Astrocyte (in vitro differentiated cells and primary cell): ENCODE measurements at regions not wholly inside any gene's neighbourhood (a gene's known extent, or its start where the extent isn't known, plus 50 kb on each side); places are given as distances from the start of the nearest gene placed in this dataset.

ENCODE experiments used
- DNase-seq: peaks from one replicate; pipeline ENCODE4 v3.0.0-alpha.2; 2010; ENCODE audit warnings: low read depth
- FAIRE-seq: peaks from 2 replicates; lab custom pipeline; 2011; peaks lifted over from hg19 to GRCh38; lab: Jason Lieb, UNC
- H2AFZ ChIP-seq: 2 replicates; pipeline ENCODE4 v1.6.0; 2012; ENCODE audit warnings: low read depth, low read length, inconsistent platforms
- H3K27ac ChIP-seq: 2 replicates; pipeline ENCODE4 v1.5.1; 2011; ENCODE audit warnings: low read depth, low read length, inconsistent platforms
- H3K27me3 ChIP-seq: 2 replicates; pipeline ENCODE4 v1.6.0; 2011; ENCODE audit warnings: low read length, inconsistent platforms; ENCODE audit not compliant: insufficient read depth
- H3K36me3 ChIP-seq: 2 replicates; pipeline ENCODE4 v1.5.1; 2011; ENCODE audit warnings: low read length, inconsistent platforms; ENCODE audit not compliant: insufficient read depth
- H3K4me1 ChIP-seq: 2 replicates; pipeline ENCODE4 v1.5.1; 2011; ENCODE audit warnings: low read length, inconsistent platforms; ENCODE audit not compliant: insufficient read depth
- H3K4me2 ChIP-seq: 2 replicates; pipeline ENCODE4 v1.6.0; 2012; ENCODE audit warnings: low read length, inconsistent platforms
- H3K4me3 ChIP-seq: 2 replicates; pipeline ENCODE4 v1.5.1; 2011; ENCODE audit warnings: low read depth, mild to moderate bottlenecking, low read length, inconsistent platforms; ENCODE audit not compliant: insufficient read depth
- H3K79me2 ChIP-seq: 2 replicates; pipeline ENCODE4 v1.6.0; 2012; ENCODE audit warnings: mild to moderate bottlenecking, low read length, inconsistent platforms; ENCODE audit not compliant: insufficient read depth
- H3K9ac ChIP-seq: 2 replicates; pipeline ENCODE4 v1.6.0; 2012; ENCODE audit warnings: mild to moderate bottlenecking, low read length, inconsistent platforms
- H3K9me3 ChIP-seq: 2 replicates; pipeline ENCODE4 v1.5.1; 2012; ENCODE audit warnings: low read depth, mild to moderate bottlenecking, low read length, inconsistent platforms; ENCODE audit not compliant: insufficient read depth
- H4K20me1 ChIP-seq: 2 replicates; pipeline ENCODE4 v1.6.0; 2012; ENCODE audit warnings: low read length, inconsistent platforms; ENCODE audit not compliant: insufficient read depth
- H3K27ac Mint-ChIP-seq: one replicate; pipeline ENCODE4 v1.8.0; 2021; ENCODE audit warnings: mild to moderate bottlenecking, mixed read lengths; ENCODE audit not compliant: unreplicated experiment
- H3K27me3 Mint-ChIP-seq: one replicate; pipeline ENCODE4 v1.8.0; 2021; ENCODE audit warnings: low read depth, mixed read lengths; ENCODE audit not compliant: unreplicated experiment
- H3K36me3 Mint-ChIP-seq: one replicate; pipeline ENCODE4 v1.8.0; 2021; ENCODE audit warnings: low read depth, mixed read lengths; ENCODE audit not compliant: unreplicated experiment
- H3K4me1 Mint-ChIP-seq: one replicate; pipeline ENCODE4 v1.8.0; 2021; ENCODE audit warnings: low read depth, mixed read lengths; ENCODE audit not compliant: unreplicated experiment
- H3K4me3 Mint-ChIP-seq: one replicate; pipeline ENCODE4 v1.8.0; 2021; ENCODE audit warnings: mild to moderate bottlenecking, moderate library complexity, mixed read lengths; ENCODE audit not compliant: unreplicated experiment
- H3K9me3 Mint-ChIP-seq: one replicate; pipeline ENCODE4 v1.8.0; 2021; ENCODE audit warnings: mild to moderate bottlenecking, mixed read lengths; ENCODE audit not compliant: unreplicated experiment
- EZH2 ChIP-seq: IDR thresholded peaks from 2 replicates; pipeline ENCODE4 v1.6.1; 2012; ENCODE audit warnings: mild to moderate bottlenecking, low read length, inconsistent platforms; ENCODE audit not compliant: insufficient read depth
- TF ChIP-seq, protein P1 (sequence below): IDR thresholded peaks from 2 replicates; pipeline ENCODE4 v1.5.1; 2011; ENCODE audit warnings: low read depth, mild to moderate bottlenecking, inconsistent platforms, low read length, moderate library complexity; ENCODE audit not compliant: insufficient read depth

DNA sequence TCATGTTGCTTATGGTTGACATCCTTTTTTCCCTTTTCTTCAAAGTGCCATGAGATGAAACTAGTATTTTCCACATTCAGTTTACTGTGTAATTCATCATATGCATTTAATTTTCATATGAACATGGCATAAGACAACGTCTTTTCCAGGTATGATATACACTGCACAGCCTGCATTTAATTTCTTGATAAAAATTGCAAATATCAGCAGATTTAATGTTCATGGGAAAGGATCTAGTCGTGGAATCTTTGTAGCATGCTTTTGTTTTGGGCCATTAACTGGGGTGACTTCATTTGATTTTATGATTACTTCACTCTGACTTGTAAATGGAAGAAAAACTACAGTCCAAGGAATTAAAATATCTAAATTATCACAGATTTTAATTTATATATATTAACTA, 837.3 kb downstream of the IPMK start:
- H2AFZ ChIP-seq, result no peak overlapping the region
- DNase-seq (no peak), FAIRE-seq (no peak)
- H3K4me1 ChIP-seq, result no peaks in the 10 kb centered on the region
- H3K4me2 ChIP-seq, result no peak overlapping the region
- no peaks in the 10 kb centered on the region for H3K36me3 Mint-ChIP-seq
- H3K9me3 ChIP-seq, result no peaks in the 10 kb centered on the region
- no peaks in the 10 kb centered on the region for H3K27me3 ChIP-seq
- H3K4me3 Mint-ChIP-seq, result no peak overlapping the region
- H3K4me1 Mint-ChIP-seq, result no peaks in the 10 kb centered on the region
- no peak overlapping the region for H3K27ac Mint-ChIP-seq
- H3K27ac ChIP-seq, result no peak overlapping the region
- no peak overlapping the region for H3K9ac ChIP-seq
- no peaks in the 10 kb centered on the region for H3K27me3 Mint-ChIP-seq
- no peak overlapping the region for H3K4me3 ChIP-seq
- TF ChIP-seq, protein P1, sequence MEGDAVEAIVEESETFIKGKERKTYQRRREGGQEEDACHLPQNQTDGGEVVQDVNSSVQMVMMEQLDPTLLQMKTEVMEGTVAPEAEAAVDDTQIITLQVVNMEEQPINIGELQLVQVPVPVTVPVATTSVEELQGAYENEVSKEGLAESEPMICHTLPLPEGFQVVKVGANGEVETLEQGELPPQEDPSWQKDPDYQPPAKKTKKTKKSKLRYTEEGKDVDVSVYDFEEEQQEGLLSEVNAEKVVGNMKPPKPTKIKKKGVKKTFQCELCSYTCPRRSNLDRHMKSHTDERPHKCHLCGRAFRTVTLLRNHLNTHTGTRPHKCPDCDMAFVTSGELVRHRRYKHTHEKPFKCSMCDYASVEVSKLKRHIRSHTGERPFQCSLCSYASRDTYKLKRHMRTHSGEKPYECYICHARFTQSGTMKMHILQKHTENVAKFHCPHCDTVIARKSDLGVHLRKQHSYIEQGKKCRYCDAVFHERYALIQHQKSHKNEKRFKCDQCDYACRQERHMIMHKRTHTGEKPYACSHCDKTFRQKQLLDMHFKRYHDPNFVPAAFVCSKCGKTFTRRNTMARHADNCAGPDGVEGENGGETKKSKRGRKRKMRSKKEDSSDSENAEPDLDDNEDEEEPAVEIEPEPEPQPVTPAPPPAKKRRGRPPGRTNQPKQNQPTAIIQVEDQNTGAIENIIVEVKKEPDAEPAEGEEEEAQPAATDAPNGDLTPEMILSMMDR, result no peak
- no peaks in the 10 kb centered on the region for H3K36me3 ChIP-seq
- H3K9me3 Mint-ChIP-seq, result no peaks in the 10 kb centered on the region
- H3K79me2 ChIP-seq, result no peaks in the 10 kb centered on the region
- no peaks in the 10 kb centered on the region for H4K20me1 ChIP-seq

- H3K27me3 Mint-ChIP-seq, result no peaks in the 10 kb centered on the region
- DNase-seq, result no peak
- H3K36me3 Mint-ChIP-seq, result no peaks in the 10 kb centered on the region
Observed at GRCh38 chr10:57420881-57421280, 846.8 kb downstream of the IPMK start.

DNA sequence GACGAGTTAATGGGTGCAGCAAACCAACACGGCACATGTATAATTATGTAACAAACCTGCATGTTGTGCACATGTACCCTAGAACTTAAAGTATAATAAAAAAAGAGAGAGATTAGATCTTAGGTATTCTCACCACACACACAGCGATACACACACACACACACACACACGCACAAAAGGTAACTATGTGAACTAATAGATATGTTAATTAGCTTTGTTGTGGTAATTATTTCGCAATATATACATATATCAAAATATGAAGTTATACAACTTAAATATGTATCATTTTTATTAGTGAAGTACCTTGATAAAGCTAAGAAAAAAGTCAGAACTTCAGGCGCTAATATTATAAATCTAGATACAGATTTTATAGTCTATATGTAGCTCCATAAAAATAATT, 849.2 kb downstream of the IPMK start:
- FAIRE-seq (no peak), DNase-seq (no peak)
- H3K27me3 Mint-ChIP-seq, result no peaks in the 10 kb centered on the region
- no peaks in the 10 kb centered on the region for H3K36me3 Mint-ChIP-seq
- H3K4me3 ChIP-seq, result no peak overlapping the region
- no peaks in the 10 kb centered on the region for H3K36me3 ChIP-seq
- H4K20me1 ChIP-seq, result no peaks in the 10 kb centered on the region
- no peaks in the 10 kb centered on the region for H3K9me3 ChIP-seq
- no peak overlapping the region for H3K4me2 ChIP-seq
- H3K4me1 ChIP-seq, result no peaks in the 10 kb centered on the region
- no peaks in the 10 kb centered on the region for H3K4me1 Mint-ChIP-seq
- H2AFZ ChIP-seq, result no peak overlapping the region
- H3K79me2 ChIP-seq, result no peaks in the 10 kb centered on the region
- no peak overlapping the region for H3K27ac Mint-ChIP-seq
- TF ChIP-seq, protein P1, result no peak
- no peak for TF ChIP-seq EZH2
- H3K27ac ChIP-seq, result no peak overlapping the region
- peaks cover 2% of the 10 kb centered on the region for H3K9me3 Mint-ChIP-seq
- no peak overlapping the region for H3K4me3 Mint-ChIP-seq
- H3K9ac ChIP-seq, result no peak overlapping the region
- H3K27me3 ChIP-seq, result no peaks in the 10 kb centered on the region

More at GRCh38 chr10:57420881-57421280, 846.8 kb downstream of the IPMK start:
- TF ChIP-seq, protein P1, result no peak
- TF ChIP-seq EZH2, result no peak
- H3K27me3 ChIP-seq, result no peaks in the 10 kb centered on the region
- no peaks in the 10 kb centered on the region for H4K20me1 ChIP-seq
- no peaks in the 10 kb centered on the region for H3K9me3 ChIP-seq
- H3K36me3 ChIP-seq, result no peaks in the 10 kb centered on the region
- H3K9me3 Mint-ChIP-seq, result peaks cover 2% of the 10 kb centered on the region
- H3K27ac ChIP-seq, result no peak overlapping the region
- no peak overlapping the region for H3K4me2 ChIP-seq
- no peaks in the 10 kb centered on the region for H3K79me2 ChIP-seq
- no peaks in the 10 kb centered on the region for H3K4me1 ChIP-seq
- H2AFZ ChIP-seq, result no peak overlapping the region
- H3K27ac Mint-ChIP-seq, result no peak overlapping the region
- FAIRE-seq, result no peak
- no peaks in the 10 kb centered on the region for H3K4me1 Mint-ChIP-seq
- H3K4me3 ChIP-seq, result no peak overlapping the region
- no peak overlapping the region for H3K9ac ChIP-seq
- H3K4me3 Mint-ChIP-seq, result no peak overlapping the region
